AG04450 (cell line): ENCODE measurements at regions not wholly inside any gene's neighbourhood (a gene's known extent, or its start where the extent isn't known, plus 50 kb on each side); places are given as distances from the start of the nearest gene placed in this dataset.
"Not testable (repeated sequence)": the region's sequence is repeated elsewhere in the genome, so short reads cannot be mapped to it uniquely, and the experiment has no call there.

Experiments
- CTCF ChIA-PET: fragments of 300-600, 350-600 bp; formaldehyde crosslinking; extraction: SDS; loops from one replicate; lab custom pipeline; 2022; ENCODE audit warnings: antibody characterized with exemption, inconsistent platforms; lab: Charles Lee
- POLR2A ChIA-PET: fragments of 350-600 bp; formaldehyde crosslinking; extraction: SDS; loops from one replicate; lab custom pipeline; 2021; ENCODE audit warnings: antibody characterized with exemption, inconsistent platforms; lab: Yijun Ruan, JAX
- DNase-seq: peaks from one replicate; pipeline ENCODE4 v3.0.0-alpha.2; 2011; ENCODE audit warnings: low read depth, low spot score
- H3K27ac ChIP-seq: one replicate; pipeline ENCODE4 v1.5.1; 2012; ENCODE audit warnings: low read depth, low read length, control low read depth
- H3K27me3 ChIP-seq: one replicate; pipeline ENCODE4 v1.6.0; 2012; ENCODE audit warnings: low read length; ENCODE audit not compliant: control insufficient read depth, insufficient read depth
- H3K4me3 ChIP-seq: 2 replicates; pipeline ENCODE4 v1.5.1; 2011; ENCODE audit warnings: mild to moderate bottlenecking, low read depth, low read length, control low read depth
- H3K9me3 ChIP-seq: 2 replicates; pipeline ENCODE4 v1.5.1; 2012; ENCODE audit warnings: low read length; ENCODE audit not compliant: control insufficient read depth, insufficient read depth
- TF ChIP-seq, protein P1 (sequence below): IDR thresholded peaks from 2 replicates; pipeline ENCODE4 v1.5.1; 2011; ENCODE audit warnings: low read depth, low read length, control low read depth, inconsistent platforms

DNA sequence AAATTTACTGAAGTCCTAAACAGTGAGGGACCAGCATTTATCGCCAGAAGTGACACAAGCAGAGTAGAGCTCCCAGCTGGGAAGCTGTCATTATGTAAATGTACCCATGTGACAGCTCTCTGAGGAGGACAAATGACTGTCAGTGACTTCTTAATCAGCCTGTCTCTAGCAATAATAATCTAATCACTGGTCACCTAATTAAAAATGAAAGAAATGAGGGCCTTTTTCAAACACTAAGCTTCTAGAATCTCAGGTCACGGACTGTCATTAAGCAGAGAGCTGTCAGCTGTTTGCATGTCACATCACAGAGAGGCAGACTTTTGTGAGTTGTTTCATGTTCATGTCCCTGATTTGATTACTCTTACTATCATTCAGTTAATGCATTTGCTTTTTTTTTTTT lies 77.9 kb upstream of the FBXL17 start:
- Histone ChIP-seq H3K27ac (no peak overlapping the region), H3K9me3 (no peaks in the 10 kb centered on the region), H3K4me3 (no peak overlapping the region), H3K27me3 (no peaks in the 10 kb centered on the region)
- ChIA-PET POLR2A (no interaction called here), CTCF (no interaction called here)
- no peak for DNase-seq
- TF ChIP-seq, protein P1, sequence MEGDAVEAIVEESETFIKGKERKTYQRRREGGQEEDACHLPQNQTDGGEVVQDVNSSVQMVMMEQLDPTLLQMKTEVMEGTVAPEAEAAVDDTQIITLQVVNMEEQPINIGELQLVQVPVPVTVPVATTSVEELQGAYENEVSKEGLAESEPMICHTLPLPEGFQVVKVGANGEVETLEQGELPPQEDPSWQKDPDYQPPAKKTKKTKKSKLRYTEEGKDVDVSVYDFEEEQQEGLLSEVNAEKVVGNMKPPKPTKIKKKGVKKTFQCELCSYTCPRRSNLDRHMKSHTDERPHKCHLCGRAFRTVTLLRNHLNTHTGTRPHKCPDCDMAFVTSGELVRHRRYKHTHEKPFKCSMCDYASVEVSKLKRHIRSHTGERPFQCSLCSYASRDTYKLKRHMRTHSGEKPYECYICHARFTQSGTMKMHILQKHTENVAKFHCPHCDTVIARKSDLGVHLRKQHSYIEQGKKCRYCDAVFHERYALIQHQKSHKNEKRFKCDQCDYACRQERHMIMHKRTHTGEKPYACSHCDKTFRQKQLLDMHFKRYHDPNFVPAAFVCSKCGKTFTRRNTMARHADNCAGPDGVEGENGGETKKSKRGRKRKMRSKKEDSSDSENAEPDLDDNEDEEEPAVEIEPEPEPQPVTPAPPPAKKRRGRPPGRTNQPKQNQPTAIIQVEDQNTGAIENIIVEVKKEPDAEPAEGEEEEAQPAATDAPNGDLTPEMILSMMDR = no peak

GRCh38 chr5:108451269-108451668 lies 69.4 kb upstream of the FBXL17 start:
- ChIA-PET CTCF (no interaction called here), POLR2A (no interaction called here)
- DNase-seq = no peak
- no peak overlapping the region for H3K27ac ChIP-seq
- TF ChIP-seq, protein P1 = 0 out of 2 replicates have a peak, but pooled peaks have one; percentile 5
- no peak overlapping the region for H3K4me3 ChIP-seq
- no peaks in the 10 kb centered on the region for H3K27me3 ChIP-seq
- H3K9me3 ChIP-seq = no peaks in the 10 kb centered on the region

DNA sequence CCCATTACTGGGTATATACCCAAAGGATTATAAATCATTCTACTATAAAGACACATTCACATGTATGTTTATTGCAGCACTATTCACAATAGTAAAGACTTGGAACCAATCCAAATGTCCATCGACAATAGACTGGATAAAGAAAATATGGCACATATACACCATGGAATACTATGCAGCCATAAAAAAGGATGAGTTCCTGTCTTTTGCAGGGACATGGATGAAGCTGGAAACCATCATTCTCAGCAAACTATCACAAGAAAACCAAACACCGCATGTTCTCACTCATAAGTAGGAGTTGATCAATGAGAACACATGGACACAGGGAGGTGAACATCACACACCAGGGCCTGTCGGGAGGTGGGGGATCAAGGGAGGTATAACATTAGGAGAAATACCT lies 62.2 kb upstream of the FBXL17 start:
- H3K9me3 ChIP-seq, H3K4me3 ChIP-seq, H3K27ac ChIP-seq, POLR2A ChIA-PET, H3K27me3 ChIP-seq, CTCF ChIA-PET, DNase-seq: not testable (repeated sequence)

DNA sequence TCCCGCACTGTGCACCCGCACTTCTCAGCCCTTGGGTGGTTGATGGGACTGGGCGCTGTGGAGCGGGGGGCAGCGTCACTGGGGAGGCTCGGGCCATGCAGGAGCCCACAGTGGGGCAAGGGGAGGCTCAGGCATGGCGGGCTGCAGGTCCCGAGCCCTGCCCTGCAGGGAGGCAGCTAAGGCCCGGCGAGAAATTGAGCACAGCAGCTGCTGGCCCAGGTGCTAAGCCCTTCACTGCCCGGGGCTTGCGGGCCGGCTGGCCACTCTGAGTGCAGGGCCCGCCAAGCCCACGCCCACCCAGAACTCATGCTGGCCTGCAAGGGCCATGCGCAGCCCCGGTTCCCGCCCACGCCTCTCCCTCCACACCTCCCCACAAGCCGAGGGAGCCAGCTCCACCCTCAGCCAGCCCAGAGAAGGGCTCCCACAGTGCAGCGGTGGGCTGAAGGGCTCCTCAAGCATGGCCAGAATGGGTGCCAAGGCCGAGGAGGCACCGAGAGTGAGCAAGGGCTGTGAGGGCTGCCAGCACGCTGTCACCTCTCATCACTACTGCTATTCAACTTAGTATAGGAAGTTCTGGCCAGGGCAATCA lies 60.3 kb upstream of the FBXL17 start:
- H3K27ac ChIP-seq, POLR2A ChIA-PET, DNase-seq, H3K27me3 ChIP-seq, H3K4me3 ChIP-seq, H3K9me3 ChIP-seq: not testable (repeated sequence)
- CTCF ChIA-PET = interaction anchor here (0.6 kb wide), 1 partner anchor 9 kb away, joined by 3 read pairs; no protein-coding TSS in a partner anchor

DNA sequence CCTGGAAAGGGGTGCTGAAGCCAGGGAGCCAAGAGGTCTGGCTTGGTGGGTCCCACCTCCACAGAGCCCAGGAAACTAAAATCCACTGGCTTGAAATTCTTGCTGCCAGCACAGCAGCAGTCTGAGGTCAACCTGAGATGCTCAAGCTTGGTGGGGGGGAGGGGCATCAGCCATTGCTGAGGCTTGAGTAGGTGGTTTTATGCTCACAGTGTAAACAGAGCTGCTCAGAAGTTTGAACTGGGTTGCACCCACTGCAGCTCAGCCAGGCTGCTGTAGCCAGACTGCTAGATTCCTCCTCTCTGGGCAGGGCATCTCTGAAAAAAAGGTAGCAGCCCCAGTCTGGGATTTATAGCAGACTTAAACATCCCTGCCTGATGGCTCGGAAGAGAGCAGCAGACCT lies 55.5 kb upstream of the FBXL17 start:
- ChIA-PET POLR2A (no interaction called here), CTCF (no interaction called here)
- Histone ChIP-seq H3K27me3 (no peaks in the 10 kb centered on the region), H3K4me3 (no peak overlapping the region), H3K9me3 (peaks cover 6% of the 10 kb centered on the region; the same call in 1 of the 2 replicates), H3K27ac (no peak overlapping the region)
- DNase-seq = no peak
- TF ChIP-seq, protein P1 = no peak

- no peaks in the 10 kb centered on the region for H3K27me3 ChIP-seq
- H3K4me3 ChIP-seq = no peak overlapping the region
- no peak for DNase-seq
- TF ChIP-seq, protein P1 = no peak
- CTCF ChIA-PET = no interaction called here
- POLR2A ChIA-PET = no interaction called here
- H3K27ac ChIP-seq = no peak overlapping the region
- no peaks in the 10 kb centered on the region for H3K9me3 ChIP-seq
These were observed 54.8 kb upstream of the FBXL17 start for GRCh38 chr5:108436696-108437095.
